GM12878 (cell line): ENCODE measurements at regions not wholly inside any gene's neighbourhood (a gene's known extent, or its start where the extent isn't known, plus 50 kb on each side); places are given as distances from the start of the nearest gene placed in this dataset.

Source experiments
- ATAC-seq: fragments of 200-7000 bp; cut with Tn5 transposase; 3 replicates; pipeline ENCODE4 v1.9.1; 2020; ENCODE audit warnings: mild to moderate bottlenecking, moderate library complexity
- BruUV-seq: library from RNA; stranded (reverse); fragments of 400-500 nt; replicated peaks from 2 replicates; lab custom pipeline; 2021; lab: Mats Ljungman, UMichigan
- CTCF ChIA-PET: fragments of 300-600 bp; sonication (Branson Sonifier 250); formaldehyde crosslinking; extraction: SDS; loops from one replicate; lab custom pipeline; 2021; ENCODE audit warnings: inconsistent platforms; lab: Yijun Ruan, JAX
- POLR2A ChIA-PET: fragments of 350-600 bp; formaldehyde crosslinking; extraction: SDS; loops from one replicate; lab custom pipeline; 2021; ENCODE audit warnings: inconsistent platforms; lab: Charles Lee
- RAD21 ChIA-PET: fragments of 300-600 bp; sonication (Branson Sonifier 250); formaldehyde crosslinking; loops from one replicate; lab custom pipeline; 2023; ENCODE audit warnings: antibody characterized with exemption; ENCODE audit not compliant: unreplicated experiment; lab: Charles Lee
- SMC1A ChIA-PET: fragments of 300-600 bp; sonication (Branson Sonifier 250); formaldehyde crosslinking; loops from one replicate; lab custom pipeline; 2023; ENCODE audit not compliant: unreplicated experiment, uncharacterized antibody; lab: Charles Lee
- DNase-seq: peaks from one replicate; pipeline ENCODE4 v3.0.0-alpha.2; 2011; ENCODE audit warnings: low read depth, low spot score
- FAIRE-seq: peaks from 3 replicates; lab custom pipeline; 2011; peaks lifted over from hg19 to GRCh38; lab: Jason Lieb, UNC
- H2AFZ ChIP-seq: 2 replicates; pipeline ENCODE4 v1.6.0; 2011; ENCODE audit warnings: low read depth, low read length, control low read depth; ENCODE audit not compliant: control insufficient read depth
- H3K27ac ChIP-seq: 2 replicates; pipeline ENCODE4 v1.5.1; 2011; ENCODE audit warnings: control low read depth; ENCODE audit not compliant: control insufficient read depth, insufficient read depth
- H3K27me3 ChIP-seq, 2 experiments: replicated peaks in 1 of 2; 2 replicates each; pipeline versions ENCODE4 v1.6.0 to v1.6.1; 2011; ENCODE audit warnings: low read length in 1 of 2; ENCODE audit not compliant: control insufficient read depth in 2 of 2, insufficient read depth in 2 of 2
- H3K36me3 ChIP-seq, 2 experiments: 2 replicates each; pipeline ENCODE4 v1.5.1; 2011; ENCODE audit warnings: low read length in 1 of 2; ENCODE audit not compliant: control insufficient read depth in 2 of 2, insufficient read depth in 2 of 2
- H3K4me1 ChIP-seq: 2 replicates; pipeline ENCODE4 v1.6.1; 2011; ENCODE audit warnings: mild to moderate bottlenecking, low read length, moderate library complexity, mixed read lengths; ENCODE audit not compliant: control insufficient read depth, insufficient read depth
- H3K4me2 ChIP-seq: 2 replicates; pipeline ENCODE4 v1.6.0; 2011; ENCODE audit warnings: control low read depth; ENCODE audit not compliant: control insufficient read depth, insufficient read depth
- H3K4me3 ChIP-seq: fragments of 200-600 bp; sonication (generic); 2 replicates; pipeline ENCODE4 v1.5.1; 2016
- H3K79me2 ChIP-seq: 2 replicates; pipeline ENCODE4 v1.6.0; 2011; ENCODE audit warnings: low read length; ENCODE audit not compliant: control insufficient read depth, insufficient read depth
- H3K9ac ChIP-seq: 2 replicates; pipeline ENCODE4 v1.8.0; 2011; ENCODE audit warnings: low read length, control low read depth, mixed read lengths; ENCODE audit not compliant: control insufficient read depth, insufficient read depth
- H3K9me3 ChIP-seq: replicated peaks from 3 replicates; pipeline ENCODE4 v1.5.1; 2011; ENCODE audit warnings: mild to moderate bottlenecking, low read length; ENCODE audit not compliant: control insufficient read depth, insufficient read depth
- H4K20me1 ChIP-seq: 2 replicates; pipeline ENCODE4 v1.6.0; 2011; ENCODE audit not compliant: control insufficient read depth, insufficient read depth
- BRCA1 ChIP-seq: IDR thresholded peaks from 2 replicates; pipeline ENCODE4 v1.6.1; 2011; ENCODE audit warnings: low read depth, low read length, improper control_type of control experiment
- EED ChIP-seq: sonication (generic); IDR thresholded peaks from 2 replicates; pipeline ENCODE4 v1.6.1; 2016; ENCODE audit warnings: antibody characterized with exemption, low read depth
- ESRRA ChIP-seq: IDR thresholded peaks from 2 replicates; pipeline ENCODE4 v1.6.1; 2012; ENCODE audit warnings: mild to moderate bottlenecking, low read length, improper control_type of control experiment
- FOXK2 ChIP-seq: fragments of 450-650 bp; IDR thresholded peaks from 2 replicates; pipeline ENCODE4 v1.6.1; 2017; ENCODE audit warnings: mild to moderate bottlenecking, moderate library complexity
- IKZF1 ChIP-seq: fragments of 450-650 bp; conservative IDR thresholded peaks from 2 replicates; pipeline ENCODE4 v1.6.1; 2017; ENCODE audit warnings: antibody characterized with exemption, mild to moderate bottlenecking
- LARP7 ChIP-seq: fragments of 450-650 bp; IDR thresholded peaks from 2 replicates; pipeline ENCODE4 v1.6.1; 2017; ENCODE audit warnings: mild to moderate bottlenecking
- SUPT20H ChIP-seq: IDR thresholded peaks from 2 replicates; pipeline ENCODE4 v1.6.1; 2011; ENCODE audit warnings: low read depth, mild to moderate bottlenecking, low read length, moderate library complexity, borderline replicate concordance; ENCODE audit not compliant: control insufficient read depth
- TARDBP ChIP-seq: IDR thresholded peaks from 2 replicates; pipeline ENCODE4 v1.6.1; 2016; ENCODE audit warnings: borderline replicate concordance
- ZZZ3 ChIP-seq: IDR thresholded peaks from 2 replicates; pipeline ENCODE4 v1.6.1; 2011; ENCODE audit warnings: low read depth; ENCODE audit not compliant: control insufficient read depth, insufficient read length
- WGBS: methylation state at CpG from one replicate; pipeline ENCODE4 v1.1.6; 2016; ENCODE audit warnings: low lambda C conversion rate; ENCODE audit not compliant: insufficient replicate concordance, insufficient coverage; ENCODE audit errors: missing lambda C conversion rate; 5-methylcytosine and 5-hydroxymethylcytosine counted together
- in situ Hi-C: fragments of 300-500 bp; cut with MboI; formaldehyde crosslinking; loops from 9 replicates; pipeline ENCODE4 v1.14.3; 2018; ENCODE audit warnings: mixed read lengths
- intact Hi-C: fragments of 100-400 bp; cut with micrococcal nuclease; formaldehyde crosslinking; loops from one replicate; pipeline ENCODE4 v1.14.2; 2022; ENCODE audit not compliant: unreplicated experiment
- TF ChIP-seq, protein P1 (sequence below): fragments of 150-350 bp; IDR thresholded peaks from 2 replicates; pipeline ENCODE4 v1.6.1; 2016; ENCODE audit warnings: low read depth, low read length
- TF ChIP-seq, protein P2 (sequence below): fragments of 450-650 bp; IDR thresholded peaks from 2 replicates; pipeline ENCODE4 v1.6.1; 2014; ENCODE audit warnings: mild to moderate bottlenecking

DNA sequence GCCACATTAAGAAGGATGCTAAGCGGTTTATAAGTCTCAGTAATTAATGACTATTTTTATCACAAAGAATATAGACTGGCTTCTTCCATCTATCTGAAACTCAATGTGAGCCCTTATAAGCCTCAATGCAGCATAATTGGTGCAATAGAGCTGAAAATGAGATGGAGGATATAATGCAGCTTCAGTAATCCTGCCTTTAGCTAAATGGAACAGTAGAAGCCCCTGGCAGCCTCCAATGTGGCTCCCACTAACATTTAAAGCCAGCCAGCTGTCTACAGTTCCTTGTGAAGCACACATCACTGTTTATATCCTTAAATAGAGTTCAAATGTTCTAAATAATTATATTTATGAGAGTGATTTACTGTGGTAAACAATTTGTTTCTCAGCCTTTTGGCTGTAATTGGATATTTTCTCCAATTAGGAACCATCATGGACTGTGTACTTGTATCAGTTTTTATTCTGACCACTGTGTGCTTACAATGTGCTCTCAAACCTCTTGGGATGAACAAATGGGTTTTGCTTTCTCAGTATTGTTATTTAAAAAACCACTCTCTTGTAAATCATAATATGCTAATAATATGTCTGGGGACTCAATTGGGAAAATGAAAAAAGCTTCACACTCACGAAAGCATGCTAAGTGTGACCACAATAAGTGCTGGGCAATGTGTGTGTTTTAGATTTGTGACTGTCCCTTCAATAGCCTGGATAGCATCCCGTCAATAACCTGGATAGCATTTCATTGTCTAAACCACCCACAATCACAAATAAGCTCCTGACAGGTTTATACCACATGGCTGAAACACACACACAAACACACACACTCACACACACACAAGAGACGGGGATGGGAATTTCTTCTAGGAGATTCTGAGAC, 366.6 kb downstream of the GBE1 start (continued):
- TF ChIP-seq, protein P1, sequence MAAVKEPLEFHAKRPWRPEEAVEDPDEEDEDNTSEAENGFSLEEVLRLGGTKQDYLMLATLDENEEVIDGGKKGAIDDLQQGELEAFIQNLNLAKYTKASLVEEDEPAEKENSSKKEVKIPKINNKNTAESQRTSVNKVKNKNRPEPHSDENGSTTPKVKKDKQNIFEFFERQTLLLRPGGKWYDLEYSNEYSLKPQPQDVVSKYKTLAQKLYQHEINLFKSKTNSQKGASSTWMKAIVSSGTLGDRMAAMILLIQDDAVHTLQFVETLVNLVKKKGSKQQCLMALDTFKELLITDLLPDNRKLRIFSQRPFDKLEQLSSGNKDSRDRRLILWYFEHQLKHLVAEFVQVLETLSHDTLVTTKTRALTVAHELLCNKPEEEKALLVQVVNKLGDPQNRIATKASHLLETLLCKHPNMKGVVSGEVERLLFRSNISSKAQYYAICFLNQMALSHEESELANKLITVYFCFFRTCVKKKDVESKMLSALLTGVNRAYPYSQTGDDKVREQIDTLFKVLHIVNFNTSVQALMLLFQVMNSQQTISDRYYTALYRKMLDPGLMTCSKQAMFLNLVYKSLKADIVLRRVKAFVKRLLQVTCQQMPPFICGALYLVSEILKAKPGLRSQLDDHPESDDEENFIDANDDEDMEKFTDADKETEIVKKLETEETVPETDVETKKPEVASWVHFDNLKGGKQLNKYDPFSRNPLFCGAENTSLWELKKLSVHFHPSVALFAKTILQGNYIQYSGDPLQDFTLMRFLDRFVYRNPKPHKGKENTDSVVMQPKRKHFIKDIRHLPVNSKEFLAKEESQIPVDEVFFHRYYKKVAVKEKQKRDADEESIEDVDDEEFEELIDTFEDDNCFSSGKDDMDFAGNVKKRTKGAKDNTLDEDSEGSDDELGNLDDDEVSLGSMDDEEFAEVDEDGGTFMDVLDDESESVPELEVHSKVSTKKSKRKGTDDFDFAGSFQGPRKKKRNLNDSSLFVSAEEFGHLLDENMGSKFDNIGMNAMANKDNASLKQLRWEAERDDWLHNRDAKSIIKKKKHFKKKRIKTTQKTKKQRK: no peak
- TF ChIP-seq TARDBP: no peak
- TF ChIP-seq EED: no peak
- no peak for TF ChIP-seq LARP7
- TF ChIP-seq BRCA1: no peak
- TF ChIP-seq, protein P2, sequence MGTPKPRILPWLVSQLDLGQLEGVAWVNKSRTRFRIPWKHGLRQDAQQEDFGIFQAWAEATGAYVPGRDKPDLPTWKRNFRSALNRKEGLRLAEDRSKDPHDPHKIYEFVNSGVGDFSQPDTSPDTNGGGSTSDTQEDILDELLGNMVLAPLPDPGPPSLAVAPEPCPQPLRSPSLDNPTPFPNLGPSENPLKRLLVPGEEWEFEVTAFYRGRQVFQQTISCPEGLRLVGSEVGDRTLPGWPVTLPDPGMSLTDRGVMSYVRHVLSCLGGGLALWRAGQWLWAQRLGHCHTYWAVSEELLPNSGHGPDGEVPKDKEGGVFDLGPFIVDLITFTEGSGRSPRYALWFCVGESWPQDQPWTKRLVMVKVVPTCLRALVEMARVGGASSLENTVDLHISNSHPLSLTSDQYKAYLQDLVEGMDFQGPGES: no peak

DNA sequence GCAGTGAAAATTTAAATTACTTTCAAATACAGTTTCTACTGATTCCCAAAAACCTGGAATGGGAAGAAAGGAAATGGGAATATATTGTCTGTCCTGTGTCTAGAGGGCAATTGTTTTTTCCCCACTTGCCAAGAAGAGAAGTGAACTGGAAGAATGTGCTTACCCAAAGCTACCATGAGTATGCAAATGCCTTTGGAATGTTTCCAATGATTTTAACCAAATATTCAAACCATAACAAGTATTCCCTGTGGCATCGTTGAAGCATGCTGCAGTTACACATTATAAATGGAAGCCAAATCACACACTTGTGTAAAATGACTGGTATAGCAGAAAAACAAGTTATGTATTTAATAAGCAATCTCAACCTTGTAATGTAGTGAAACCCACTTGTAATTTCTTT, 368.2 kb downstream of the GBE1 start:
- CTCF ChIA-PET: no interaction called here
- in situ Hi-C loops: no loop called here
- no peaks in the 10 kb centered on the region for H3K9me3 ChIP-seq
- H3K4me3 ChIP-seq: no peak overlapping the region
- no peak overlapping the region for H2AFZ ChIP-seq
- H3K4me1 ChIP-seq: no peaks in the 10 kb centered on the region
- RAD21 ChIA-PET: no interaction called here
- TF ChIP-seq SUPT20H: no peak
- TF ChIP-seq ESRRA: no peak
- TF ChIP-seq ZZZ3: no peak
- TF ChIP-seq IKZF1: no peak
- no peak for TF ChIP-seq TARDBP
- TF ChIP-seq FOXK2: no peak
- SMC1A ChIA-PET: interaction anchor here (1.4 to 1.5 kb wide), 2 partner anchors 10 to 64 kb away, joined by 3 read pairs; no protein-coding TSS in a partner anchor
- no peaks in the 10 kb centered on the region for H3K36me3 ChIP-seq
- no TSS peak for BruUV-seq
- H3K9ac ChIP-seq: no peak overlapping the region
- H3K79me2 ChIP-seq: no peaks in the 10 kb centered on the region
- ATAC-seq (no peak), DNase-seq (no peak), FAIRE-seq (no peak)
- no peaks in the 10 kb centered on the region for H3K27me3 ChIP-seq
- WGBS: 0% methylated on average over 1 of the region's 1 CpG
- no peak overlapping the region for H3K27ac ChIP-seq
- intact Hi-C loops: no loop called here
- H3K4me2 ChIP-seq: no peak overlapping the region
- no peaks in the 10 kb centered on the region for H4K20me1 ChIP-seq
- POLR2A ChIA-PET: no interaction called here
